DOHH2 (cell line): ENCODE measurements at regions not wholly inside any gene's neighbourhood (a gene's known extent, or its start where the extent isn't known, plus 50 kb on each side); places are given as distances from the start of the nearest gene placed in this dataset.

ENCODE experiments used
- CTCF ChIP-seq: fragments of 200-600 bp; sonication (generic); IDR thresholded peaks from one replicate; pipeline ENCODE4 v1.5.1; 2014; ENCODE audit warnings: antibody characterized with exemption, mild to moderate bottlenecking, low read depth, low read length; ENCODE audit not compliant: poor library complexity, severe bottlenecking
- EZH2phosphoT487 ChIP-seq: fragments of 200-600 bp; sonication (generic); IDR thresholded peaks from 2 replicates; pipeline ENCODE4 v1.6.1; 2017; ENCODE audit warnings: borderline replicate concordance, mild to moderate bottlenecking, antibody characterized with exemption, low read length, moderate library complexity, mixed read lengths

GRCh38 chr3:40679290-40679689 is 154.5 kb downstream of the ZNF621 start:
- no peak for TF ChIP-seq EZH2phosphoT487
- TF ChIP-seq CTCF = no peak
